ENCODE measurements at regions not wholly inside any gene's neighbourhood (a gene's known extent, or its start where the extent isn't known, plus 50 kb on each side); places are given as distances from the start of the nearest gene placed in this dataset.
A peak's percentile ranks its signal among the peaks of the same experiment; 100 is the strongest.

DNA sequence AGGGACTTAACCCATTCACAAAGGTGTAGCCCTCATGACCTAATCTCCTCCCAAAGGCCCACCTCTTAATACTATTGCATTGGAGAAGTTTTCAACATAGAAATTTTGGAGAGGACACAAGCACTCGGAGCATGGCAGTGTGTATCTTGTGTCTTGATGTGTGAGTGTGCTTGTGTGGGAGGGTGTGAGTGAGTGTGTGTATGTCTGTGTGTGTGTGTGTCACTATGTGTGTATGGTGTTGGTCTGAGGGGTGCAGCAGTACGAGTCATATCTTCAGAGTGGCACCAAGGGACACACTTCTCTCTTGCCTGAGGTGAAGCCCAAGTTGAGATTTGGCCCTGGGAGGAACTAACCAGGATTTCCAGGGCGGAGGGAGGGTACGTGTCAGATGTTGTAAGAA lies 73.7 kb downstream of the NAV1 start:
- DNase-seq: no peak

DNA sequence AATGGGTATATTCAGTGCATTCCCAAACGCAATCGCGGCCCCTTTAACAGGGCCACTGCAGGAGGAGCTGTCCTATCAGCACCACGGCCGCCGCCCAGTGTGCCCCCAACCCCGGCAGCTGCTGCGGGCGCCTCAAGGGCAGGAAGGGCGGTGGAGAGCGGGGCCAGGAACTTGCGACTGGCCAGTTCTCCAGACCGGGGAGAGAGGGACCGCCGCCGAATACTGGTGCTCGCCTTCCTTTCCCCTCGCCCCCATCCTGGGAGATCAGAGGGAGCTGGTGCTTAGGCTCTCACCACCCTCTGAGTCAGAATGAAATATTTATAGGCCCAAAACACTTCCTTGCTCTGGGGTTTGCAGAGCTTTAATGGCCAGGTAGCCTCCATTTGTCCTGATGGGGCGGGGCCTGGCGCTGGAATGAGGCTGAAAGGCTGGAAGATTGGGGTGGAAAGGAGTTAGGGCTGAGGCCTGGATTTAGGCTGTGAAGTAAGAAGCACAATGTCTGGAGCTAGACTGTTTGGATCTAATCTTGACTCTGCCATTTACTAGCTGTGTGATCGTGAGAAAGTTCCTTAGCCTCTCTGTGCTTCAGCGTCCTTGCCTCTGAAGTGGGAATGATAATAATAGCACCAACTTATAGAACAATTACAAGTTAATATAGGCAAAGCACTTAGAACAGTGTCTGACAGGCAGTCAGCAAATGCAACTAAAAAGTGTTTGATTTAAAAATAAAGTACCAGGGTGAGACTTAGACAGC lies 75.5 kb downstream of the NAV1 start:
- peak; percentile 4 for DNase-seq

DNA sequence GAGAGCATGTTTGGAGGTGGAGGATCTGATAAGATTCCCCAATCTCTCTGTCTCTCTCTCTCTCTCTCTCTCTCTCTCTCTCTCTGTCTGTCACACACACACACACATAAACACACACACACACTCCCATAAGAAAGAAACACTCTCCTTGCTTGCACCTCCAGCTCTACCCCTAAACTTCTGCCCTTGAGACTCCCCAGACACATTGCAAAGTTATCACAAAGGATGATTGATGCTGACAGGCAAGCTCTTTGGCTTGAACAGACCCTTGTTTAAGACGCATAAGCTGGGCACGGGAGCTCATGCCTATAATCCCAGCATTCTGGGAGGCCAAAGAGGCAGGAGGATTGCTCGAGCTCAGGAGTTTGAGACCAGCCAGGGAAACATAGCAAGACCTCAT lies 78.2 kb downstream of the NAV1 start:
- no peak for DNase-seq

DNA sequence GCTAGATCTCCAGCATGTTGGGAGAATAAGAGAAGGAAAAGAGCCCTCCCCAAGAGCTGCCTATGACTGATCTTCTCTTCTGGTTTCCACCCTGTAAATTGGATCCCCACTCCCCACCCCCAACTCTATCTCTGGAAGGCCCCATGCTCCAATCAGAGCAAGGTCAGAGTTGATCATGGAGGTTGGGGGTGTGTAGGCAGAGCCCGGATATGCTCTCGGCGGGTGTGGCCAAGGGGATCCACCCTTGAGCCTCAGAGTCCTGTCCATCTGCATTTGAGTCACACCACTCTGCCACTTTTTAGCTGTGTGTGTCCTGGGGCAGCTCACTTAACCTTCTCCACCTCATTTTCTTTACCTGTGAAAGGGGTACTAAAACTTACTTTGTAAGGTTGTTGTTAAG lies 79.5 kb downstream of the NAV1 start:
- DNase-seq: no peak

DNA sequence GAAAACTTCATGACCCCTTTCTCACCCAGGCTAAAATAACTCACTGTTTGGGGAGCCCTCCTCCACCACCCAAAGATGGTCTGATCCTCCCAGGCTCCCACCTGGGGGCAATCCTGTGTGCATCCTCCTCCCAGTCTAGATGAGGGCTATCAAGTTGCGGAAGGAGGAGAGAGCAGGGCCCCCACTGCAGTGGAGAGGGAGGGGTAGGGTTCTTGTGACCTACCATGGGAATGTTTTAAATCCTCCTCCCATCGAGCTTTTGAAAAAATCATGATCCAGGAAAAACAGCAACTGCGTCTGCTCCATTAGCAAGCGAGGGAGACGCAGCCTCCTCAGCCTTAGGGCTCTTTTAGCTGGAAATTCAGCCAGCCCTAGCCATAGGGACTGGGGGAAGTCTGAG lies 80.0 kb downstream of the NAV1 start:
- DNase-seq: no peak

DNA sequence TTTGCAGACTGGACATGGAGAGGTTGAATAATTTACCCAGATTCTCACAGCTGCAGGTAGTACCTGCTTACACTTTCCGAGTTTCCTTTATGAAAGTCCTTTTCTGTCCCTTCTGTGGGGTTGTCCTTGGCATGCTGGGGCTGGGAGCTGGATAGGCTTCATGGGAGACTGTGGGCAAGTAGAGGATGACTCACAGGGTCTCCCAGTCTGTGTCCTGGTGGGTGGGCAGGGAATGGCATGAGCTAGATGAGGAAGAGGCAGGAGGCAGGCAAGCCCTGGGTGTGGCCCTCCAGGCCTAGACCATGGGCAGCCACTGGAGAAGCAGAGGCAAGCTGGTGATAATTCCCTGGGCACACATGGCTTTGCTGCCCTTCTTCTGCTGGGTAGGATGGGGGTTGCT lies 80.6 kb downstream of the NAV1 start:
- no peak for DNase-seq

DNA sequence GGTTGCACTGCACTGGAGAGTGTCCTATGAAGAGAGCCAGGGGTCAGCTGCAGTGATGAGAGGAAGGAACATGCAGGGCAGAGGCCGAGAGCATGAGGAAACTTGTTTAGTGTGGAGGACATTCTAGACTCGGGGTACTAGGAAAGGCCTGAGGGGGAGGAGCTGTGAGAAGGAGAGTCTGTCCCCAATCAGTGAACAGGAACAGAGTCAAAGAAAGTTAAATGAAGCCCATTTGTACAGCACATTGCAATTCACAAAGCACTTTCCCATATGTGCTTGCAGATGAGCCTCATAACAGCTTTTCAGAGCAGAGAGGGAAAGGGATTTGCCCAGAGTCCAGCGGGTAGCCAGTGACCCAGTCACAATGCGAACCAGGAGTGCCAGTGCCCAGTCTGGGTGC lies 83.4 kb downstream of the NAV1 start:
- no peak for DNase-seq

DNA sequence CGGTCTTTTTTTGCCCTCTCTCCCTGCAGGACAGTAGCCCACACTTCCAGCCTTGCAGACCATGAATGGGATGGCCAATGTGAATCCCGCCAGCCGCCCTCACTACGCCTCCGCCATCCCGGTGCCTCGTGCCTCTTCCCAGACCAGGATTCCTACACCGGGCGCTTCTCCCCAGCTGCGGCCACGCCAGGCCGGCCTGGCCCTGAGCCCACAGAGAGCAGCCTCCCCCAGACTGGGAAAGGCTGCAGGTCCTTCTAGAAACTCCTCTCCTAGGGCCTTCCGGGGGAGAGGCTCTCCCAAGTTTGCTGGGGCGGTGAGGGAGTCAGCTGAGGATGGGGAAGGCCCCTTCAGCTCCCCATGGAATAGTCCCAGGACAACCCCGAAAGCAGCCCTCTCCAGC lies 83.9 kb downstream of the NAV1 start:
- no peak for DNase-seq

DNA sequence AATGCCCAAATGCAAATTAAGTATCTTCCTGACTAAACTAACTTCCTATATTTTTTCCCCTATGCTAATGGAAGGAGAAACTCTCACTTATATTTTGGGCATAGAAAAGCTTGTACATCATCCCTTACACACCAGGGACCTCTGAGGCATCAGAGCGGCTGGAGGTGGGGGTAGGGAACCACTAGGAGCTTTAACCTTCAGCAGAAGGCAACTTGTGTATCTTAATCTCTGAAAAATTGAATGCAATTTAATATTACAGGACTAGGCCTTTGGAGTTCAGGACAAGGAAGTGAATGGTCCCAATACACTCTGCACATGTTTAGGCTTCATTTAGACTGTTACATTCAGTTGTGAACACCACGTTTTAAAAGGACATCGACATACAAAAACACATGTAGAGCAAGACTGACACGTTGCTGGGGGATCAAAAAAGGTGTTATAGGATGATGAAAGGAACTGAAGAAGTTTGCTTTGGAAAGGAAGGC lies 85.9 kb downstream of the NAV1 start:
- no peak for DNase-seq

DNA sequence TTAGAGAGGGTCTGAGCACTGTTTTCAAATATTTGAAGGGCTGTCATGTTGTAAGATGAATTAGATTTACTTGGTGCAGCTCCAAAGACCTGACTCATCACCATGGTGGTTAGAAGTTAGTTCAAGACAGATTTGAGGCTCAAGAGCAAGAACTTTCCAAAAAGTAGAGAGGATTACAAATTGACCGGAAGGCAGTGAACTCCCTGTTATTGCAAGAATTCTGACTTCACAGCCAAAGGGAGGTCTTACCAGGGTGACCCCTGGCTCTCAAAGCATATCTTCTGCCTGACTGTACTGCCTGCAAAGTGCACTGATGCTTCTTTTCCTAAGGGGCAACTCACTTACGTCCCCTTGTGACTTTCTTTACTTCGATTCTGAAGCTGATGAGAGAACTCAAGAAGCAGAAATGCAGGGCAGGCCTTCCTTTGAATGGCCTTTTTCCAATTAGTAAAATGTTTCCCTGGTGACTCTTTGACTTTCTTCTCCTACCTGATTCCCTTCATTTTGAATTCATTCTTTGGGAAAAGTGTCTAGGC lies 86.4 kb downstream of the NAV1 start:
- no peak for DNase-seq

DNA sequence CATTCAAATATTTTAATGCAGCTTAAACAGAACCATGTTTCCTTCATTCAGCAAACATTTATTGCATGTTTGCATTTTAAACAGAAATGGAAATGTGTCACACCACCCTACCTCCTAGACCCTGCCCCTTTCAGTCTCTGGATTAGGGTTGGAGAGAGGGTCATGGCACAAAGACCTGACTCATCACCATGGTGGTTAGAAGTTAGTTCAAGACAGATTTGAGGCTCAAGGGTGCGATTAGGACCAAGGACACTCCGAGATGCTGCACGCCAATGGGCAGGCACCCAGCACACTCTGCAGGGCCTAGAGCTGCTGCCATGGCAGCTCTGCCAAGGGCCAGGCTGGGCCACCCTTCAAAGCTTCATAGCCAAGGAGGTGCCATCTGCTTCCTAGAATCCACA lies 86.9 kb downstream of the NAV1 start:
- no peak for DNase-seq

DNA sequence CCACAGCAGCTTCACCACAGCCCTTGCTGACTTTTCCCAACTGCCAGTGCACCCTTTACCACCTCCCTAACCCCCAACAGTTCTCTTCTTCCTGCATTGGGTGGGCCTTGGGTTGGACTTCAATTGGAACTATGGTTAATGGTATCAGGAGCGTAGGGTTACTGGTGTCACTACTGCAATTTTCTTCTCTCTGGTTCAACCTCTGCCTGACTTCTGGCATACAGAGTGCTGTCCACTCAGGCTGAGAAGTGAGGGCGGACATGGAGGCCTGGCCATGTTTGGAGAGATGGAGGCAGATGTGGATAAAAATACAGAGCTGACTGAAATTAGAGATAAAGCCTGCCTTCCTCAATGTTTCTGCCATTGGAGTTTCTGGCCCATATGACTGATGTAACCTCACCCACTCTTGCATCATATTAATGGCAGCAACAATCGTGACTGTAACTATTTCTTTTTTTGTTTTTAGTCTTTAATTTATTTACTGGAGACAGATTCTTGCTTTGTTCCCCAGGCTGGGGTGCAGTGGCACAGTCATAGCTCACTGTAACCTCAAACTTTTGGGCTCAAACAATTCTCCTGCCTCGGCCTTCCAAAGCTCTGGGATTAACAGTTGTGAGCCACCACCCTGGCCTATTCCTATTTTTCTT lies 87.8 kb downstream of the NAV1 start:
- DNase-seq: no peak

DNA sequence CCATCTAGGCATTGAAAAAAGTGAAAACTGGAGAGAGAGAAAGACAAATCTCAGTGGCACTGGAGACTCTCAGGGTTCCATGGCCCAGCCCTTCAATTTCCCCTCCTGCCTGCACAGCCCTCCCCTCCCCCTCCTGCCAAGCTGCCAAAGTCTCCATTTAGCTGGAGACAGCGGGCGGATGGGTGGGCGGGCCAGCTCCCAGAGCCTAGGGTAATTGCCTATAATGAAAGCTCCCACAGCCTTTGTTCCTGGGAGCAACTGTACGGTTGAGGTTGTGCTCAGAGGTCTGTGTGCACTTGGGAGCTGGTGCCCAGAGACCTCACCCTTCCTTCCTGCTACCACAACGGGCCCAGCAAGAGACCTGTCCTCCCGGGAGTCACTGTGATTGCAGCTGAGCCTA lies 89.6 kb downstream of the NAV1 start:
- DNase-seq: no peak

DNA sequence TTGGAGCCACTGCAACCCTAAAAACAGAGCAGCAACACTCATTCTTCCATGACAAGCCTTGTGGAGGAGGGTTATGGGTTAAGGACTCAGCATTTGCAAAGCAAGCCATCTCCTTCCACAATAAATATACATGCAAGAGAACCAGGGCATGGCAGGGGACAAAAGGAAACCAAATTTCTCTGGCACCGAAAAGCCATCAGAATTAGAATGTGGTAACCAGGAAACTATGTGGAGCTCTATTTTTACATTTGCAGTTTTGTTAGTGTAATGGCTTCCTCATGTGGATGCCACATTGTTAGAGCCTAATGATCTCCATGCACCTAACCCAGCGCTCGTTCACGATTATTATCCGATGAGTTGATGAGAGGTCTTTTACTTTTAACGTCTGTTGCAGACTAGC lies 91.7 kb downstream of the NAV1 start:
- no peak for DNase-seq

DNA sequence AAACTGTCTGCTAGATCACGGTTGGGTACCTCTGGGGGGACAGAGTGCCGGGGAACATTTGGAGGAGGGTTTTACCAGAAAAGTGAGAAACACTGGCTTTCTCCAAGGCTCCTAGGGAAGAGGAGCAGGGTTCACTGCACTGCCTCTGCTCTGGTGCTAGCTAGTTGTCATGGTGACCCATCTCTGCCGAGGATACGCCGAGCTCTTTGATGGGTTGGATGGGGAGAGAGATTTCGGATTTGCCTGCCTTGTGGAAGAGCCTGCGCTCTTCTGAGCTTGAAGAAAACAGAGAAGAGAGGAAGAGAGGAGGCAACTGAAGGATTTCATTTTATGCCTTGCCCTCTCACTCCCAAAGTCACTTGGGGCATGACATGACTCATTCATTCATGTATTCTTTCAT lies 92.1 kb downstream of the NAV1 start:
- DNase-seq: no peak

DNA sequence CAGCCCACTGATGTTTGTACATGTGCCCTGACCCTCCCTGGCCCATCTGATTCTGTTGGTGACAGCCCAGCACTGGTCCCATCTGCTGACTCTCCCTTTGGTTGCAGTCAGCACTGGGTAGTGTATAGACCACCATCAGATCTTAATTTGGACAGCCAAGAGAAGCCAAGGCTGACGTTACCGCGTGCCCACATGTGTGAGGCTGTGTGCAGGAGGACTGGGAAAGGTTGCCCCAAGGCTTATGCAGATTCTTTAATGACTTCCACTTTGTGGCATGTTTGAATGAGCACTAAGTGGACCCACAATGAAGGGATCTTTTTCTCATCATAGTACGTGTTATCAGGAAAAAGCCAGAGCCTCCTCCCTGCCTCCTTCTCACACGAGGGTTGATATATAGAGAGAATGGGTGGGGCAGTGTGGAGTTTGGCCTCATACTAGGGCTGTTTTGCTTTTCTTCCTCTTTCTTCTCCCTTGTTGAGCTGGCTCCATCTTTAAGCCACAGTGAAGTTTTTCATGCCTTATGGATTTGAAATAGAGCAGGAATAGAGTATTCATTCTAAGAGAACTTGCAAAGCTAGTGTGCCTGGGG lies 93.5 kb downstream of the NAV1 start:
- DNase-seq: no peak

DNA sequence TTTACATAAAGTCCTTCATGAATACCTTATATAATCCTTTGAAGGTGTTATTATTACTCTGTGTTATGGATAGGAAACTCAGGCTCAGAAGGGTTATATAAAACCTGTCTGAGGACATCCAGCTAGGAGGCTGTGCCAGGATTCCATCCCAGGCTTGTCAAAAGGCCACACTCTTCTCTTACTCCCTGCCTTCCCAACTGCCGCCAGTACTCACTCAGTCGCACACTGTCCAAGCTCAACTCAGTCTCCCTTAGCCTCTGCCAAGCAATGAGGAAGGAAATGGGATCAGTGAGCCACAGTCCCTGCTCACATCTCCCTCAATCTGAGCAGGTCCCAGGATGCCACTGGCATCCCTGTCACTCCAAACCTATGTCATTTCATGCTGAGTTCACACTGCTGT lies 94.4 kb downstream of the NAV1 start:
- DNase-seq: no peak

DNA sequence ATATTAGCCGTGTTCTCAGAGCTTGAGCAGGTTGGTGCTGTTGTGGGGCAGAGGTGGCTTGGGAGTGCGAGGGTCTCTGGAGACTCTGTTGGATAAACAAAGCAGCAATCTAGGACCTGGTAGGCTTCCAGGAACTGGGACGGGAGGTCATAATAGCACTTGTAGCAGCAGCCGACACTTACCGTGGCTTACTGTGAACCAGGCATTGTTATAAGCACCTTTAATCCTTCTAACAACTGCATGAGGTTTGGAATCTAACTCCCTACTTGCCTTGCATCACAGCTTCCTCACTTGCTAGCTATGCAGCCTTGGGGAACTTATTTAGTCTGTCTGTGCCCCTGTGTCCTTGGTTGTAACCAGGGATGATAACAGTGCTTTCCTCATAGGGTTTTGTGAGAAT lies 94.9 kb downstream of the NAV1 start:
- DNase-seq: no peak

DNA sequence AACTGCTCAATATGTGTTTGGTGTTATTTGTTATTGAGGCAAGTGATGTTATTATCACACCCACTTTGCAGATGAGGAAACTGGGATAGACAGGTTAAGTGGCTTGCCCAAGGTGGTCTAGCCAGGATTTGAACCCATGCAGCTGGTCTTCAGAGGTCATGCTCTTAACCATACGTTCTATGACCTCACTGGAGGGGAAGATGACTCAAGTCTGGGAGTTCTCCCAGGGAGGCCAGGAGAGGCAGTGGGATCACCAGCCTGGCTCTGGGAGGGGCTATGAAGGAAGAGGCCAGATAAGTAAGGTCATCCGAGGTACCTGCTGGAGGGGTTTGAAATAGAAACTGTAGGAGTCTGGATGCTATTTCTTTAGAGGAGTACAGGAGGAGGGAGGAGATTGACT lies 95.3 kb downstream of the NAV1 start:
- no peak for DNase-seq

DNA sequence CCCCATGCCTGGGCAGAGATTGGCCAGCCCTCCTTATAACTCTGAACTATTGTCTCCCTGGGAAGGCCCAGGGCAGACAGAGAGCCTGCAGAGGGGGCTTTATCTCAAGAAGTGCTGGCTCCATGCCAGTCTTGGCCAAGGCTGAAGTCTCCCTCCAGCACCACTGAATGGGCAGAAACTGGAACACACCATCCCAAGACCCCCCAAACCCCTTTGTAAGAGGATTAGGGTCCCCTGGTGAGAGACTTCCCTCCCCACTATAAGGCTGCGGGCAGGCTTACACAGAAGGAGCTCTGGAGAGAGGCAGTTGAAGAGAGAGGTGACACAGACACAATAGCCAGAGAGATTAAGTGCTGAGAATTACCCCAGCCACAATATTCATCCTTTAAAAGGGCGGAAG lies 97.2 kb downstream of the NAV1 start:
- no peak for DNase-seq

DNA sequence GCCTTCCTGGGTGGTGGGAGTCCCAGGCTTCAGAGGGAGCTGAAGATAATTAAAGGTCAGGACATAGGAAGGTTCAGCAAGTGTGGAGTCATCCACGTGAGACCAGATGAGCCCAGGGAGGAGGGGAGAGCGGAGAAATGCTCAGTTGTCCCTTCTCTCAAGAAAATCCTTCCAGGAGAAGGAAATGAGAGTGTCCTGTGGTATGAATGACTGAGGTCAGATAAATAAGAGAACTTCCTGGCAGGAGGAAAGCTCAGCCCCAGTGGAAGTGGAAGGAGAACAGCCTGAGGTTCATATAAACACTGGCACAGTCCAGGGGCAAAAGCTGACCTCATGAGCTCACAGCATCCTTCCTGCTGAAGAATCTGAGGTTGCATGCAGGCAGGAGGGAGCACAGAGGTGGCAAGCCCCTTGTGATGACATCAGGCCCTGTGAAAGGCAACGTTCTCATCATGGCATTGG lies 97.6 kb downstream of the NAV1 start:
- no peak for DNase-seq

DNA sequence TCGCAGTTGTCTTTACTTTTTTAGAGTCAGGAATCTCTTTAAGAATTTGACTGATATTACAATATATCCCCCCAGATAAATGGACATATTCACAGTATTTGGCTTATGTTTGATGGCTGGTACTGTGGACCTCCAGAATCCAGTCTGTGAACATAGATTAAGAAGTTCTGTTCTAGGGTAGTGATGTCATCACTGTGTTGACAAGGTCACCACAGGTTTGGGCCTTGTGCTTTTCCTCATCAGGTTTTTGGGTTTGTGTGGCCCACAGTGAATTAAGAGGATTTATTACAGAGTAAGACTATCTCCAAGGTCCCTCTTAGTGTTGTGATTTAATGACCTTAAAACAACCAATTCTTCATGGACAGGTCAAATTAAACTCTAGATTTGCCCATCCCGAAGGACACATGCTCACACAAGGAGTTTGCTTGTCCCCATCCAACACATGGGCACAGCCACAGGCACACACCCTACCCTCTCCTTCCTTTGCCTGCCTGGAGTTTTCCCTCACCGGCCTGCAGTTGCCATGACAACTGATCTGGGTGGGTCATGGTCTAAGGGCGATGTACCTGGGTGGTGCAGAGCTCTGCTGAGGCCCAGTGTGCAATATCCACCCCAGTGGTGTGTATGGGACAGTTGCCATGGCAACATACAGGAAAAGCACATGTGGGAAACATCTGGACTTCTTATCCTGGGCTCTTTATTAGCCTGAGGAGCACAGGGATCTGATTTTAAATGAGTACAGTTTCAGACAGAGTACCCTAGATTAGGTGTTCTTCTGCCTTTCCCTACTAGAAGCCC lies 98.6 kb downstream of the NAV1 start:
- no peak for DNase-seq

DNA sequence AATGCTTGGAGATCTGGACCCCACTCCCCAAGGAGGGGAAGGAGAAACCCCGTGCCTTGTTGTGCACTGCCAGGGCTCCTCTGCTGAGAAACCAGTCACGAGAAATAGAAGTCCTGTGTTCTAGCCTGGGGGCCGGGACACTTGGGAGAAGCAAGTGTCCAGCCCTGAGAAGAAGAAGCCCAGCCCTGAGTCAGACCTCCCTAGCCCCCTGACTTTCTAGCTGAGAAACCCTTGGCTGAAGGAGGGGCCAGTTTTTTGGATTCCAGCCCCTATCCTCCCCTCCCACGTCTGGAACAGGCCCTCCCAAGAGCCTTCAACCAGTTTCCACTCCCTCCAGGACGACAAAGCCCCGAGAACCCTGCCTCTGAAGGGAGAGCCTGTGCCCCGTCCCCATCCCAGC lies 100.5 kb downstream of the NAV1 start:
- DNase-seq: no peak
